GM21723 (cell line): ENCODE measurements at regions not wholly inside any gene's neighbourhood (a gene's known extent, or its start where the extent isn't known, plus 50 kb on each side); places are given as distances from the start of the nearest gene placed in this dataset.
"Not testable (repeated sequence)": the region's sequence is repeated elsewhere in the genome, so short reads cannot be mapped to it uniquely, and the experiment has no call there.

Experiments
- ATAC-seq: cut with Tn5 transposase; IDR thresholded peaks from one replicate; pipeline ENCODE4 v1.9.1; 2021; ENCODE audit warnings: mild to moderate bottlenecking, moderate library complexity; ENCODE audit not compliant: unreplicated experiment

DNA sequence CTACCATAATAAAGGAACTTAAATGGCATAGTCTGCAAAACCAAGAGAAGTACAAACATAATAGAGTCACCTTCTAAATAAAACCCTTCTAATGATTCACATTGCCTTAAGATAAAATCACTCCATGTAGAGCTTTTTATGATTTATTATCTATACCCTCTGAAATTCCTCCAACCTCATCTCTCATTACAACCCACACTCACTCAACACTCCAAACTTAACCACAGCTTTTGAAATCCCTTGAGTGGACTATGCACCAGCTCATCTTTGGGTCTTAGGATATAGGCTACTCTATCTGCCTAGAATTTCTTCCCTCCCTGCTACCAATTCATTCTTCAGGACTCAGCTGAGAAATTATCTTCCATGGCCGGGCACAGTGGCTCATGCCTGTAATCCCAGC, 122.5 kb downstream of the CETN3 start:
- ATAC-seq = no peak

DNA sequence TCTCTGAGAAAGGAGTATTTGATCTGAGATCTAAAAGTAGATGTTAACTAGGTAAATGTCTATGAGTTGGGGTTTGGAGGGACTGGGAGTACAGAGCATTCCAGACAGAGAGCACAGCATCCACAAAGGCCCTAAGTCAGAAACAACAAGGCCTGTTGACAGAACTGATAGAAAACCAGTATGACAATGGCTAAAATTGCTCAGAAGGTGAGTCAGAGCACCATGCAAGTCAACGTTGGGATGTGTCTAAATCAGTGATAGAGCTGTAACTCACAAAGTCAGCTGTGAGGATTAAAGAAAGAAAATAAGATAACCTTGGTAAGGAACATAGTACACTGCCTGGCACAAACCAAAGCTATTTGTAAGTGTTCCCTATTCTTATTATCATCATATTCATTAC, 124.0 kb downstream of the CETN3 start:
- no peak for ATAC-seq

DNA sequence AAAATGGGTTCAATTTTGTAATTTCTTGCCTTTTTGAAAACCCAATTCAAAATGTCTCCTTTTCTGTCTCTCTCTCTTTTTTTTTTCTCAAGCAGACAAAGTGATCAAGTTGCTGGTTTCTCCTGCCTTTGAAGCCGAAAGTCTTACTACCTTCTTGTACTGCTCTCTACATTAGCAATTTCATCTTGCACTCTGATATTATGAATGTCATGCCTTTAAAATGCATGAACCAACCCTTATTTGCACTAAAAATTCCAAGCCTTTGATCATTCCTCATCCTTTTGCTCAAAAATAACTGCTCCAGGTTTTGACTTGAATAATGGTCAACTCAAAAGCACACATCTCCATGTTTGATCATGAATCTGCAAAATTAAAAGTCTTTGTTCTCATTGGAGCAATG, 125.2 kb downstream of the CETN3 start:
- ATAC-seq = no peak

DNA sequence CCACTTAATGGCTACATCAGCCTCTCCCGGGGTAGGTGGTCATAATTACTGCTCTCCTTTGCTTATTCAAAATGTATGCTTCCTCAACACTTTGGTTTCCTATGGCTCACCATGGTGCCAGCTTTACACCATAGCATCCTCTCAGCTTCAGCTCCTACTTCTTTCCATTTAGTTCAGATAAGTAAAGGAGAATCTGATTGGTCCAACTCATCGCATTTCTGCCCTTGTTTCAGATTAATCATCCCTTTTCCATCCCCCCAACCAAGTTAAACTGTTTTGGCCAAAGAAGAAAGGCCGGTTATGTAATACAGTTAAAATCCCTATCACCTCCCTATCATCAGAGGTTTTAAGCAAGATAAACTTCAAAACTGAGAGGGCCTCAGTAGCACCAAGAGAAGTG, 130.5 kb downstream of the CETN3 start:
- no peak for ATAC-seq

DNA sequence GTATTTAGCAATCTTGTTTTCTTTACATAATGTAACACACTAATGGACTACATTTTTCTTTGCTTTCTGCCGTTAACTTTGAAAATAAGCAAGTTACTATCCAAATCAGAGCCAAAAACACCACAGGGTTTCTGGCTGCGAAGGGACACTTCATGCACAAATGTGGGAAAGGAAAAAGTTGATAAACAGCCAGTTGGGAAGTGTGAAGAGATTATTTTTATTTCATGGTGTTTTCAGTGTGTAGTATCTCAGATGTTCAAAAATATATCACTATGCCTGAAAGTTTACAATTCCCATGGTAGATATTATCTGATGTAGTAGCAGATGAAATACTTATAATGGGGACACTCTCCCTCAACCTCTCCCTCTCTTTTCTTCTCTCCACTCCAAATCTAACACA, 135.3 kb downstream of the CETN3 start:
- ATAC-seq = no peak

DNA sequence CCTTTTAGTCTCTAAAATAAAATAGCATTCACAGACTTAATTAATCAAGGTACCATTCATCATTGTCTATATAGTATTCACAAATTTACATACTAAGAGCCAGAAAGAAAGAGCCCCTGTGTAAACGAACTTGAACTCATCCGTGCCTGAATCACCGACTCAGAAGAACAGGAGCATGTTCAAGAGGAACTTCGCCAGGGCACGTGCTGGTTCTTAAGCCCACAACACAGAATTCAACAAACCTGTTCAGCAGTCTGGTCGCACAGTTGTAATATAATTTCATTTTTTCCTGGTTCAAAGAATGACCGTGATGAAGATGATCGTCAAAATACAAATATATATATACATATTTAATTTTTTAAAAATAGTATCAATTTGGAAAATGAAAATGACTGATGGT, 141.9 kb downstream of the CETN3 start:
- no peak for ATAC-seq

DNA sequence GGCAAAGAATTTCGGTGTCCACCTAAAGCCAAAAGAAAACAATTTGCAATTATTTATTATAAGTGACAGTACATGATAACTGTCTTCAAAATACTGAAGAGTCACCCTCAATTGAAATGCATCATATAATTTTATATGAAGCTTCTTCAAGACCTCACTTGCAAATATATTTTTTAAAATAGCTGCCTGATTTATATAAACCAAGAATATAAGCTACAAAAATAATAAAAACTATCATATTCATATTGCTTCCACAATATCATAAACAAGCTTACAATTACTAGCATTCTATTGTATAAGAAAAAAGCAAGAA, 144.1 kb downstream of the CETN3 start:
- no peak for ATAC-seq

DNA sequence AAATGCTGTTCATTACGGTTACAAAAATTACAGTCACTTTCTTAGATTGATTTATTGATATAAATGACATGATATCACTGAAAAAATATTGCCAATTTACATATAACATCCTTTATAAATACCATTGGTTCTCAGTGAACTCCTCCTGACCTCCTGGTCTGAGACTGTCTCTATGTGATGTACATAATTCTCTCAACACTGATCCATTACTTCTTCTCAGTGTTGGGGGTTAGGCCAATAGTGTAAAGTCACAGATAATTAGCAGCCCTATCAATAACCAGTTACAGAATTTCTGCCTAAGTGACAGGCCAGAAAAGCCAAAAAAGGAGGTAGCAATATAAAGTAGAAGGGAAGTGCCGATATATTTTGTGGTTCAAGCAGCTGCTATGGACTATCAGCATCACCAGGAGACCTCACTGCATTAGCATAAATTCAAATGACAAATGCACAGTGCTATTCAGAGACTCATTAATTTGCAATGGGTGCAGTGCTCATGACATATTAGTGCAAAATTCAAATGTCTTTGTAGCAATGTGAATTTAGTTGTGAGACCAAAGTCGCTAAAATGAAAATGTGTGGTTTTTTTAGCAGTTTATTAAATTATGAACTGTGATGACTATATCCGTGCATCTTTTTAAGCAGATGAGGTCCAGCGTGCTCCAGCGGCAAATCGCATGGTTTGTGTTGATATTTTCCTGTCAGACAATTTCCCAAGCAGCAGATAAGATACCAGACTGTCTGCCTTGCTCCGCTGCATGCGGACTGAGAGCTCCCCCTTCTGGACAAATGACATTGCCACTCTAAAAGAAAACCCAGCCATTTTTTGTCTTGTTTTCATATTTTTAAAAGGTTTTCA, 144.6 kb downstream of the CETN3 start:
- peak; percentile 76 for ATAC-seq

DNA sequence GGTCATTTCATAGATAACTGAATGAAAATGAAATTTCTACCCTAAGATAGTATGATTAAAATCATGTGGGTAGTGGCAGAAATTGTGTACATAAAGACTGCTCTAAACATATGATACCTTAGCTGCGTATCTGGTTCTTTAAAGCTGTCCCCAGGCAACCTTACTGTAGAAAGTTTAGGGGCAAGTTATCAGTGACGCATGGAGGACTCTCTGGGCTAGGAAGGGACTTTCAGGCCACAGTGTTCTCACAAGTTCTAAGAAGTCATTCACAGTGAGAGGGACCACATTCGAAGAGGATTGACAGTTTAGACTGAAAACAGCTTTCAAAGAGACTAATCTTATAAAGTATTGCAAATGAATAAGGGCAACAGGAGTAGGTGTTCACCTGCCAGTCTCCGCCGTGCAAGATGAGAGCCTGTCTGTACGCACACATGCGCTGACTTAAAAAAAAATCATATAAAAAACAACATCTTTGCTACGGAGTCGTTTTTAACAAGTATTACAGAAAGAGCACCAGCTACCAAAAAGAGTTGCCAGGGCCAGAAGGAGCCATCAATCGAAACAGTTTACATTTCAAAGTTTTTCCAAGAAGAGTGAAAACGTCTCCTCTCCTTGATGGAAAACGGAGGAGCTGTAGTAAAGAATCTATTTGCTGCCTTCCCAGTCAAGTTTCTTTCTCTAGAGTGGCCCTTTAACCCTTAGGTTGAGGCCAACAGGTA, 146.3 kb downstream of the CETN3 start:
- no peak for ATAC-seq

DNA sequence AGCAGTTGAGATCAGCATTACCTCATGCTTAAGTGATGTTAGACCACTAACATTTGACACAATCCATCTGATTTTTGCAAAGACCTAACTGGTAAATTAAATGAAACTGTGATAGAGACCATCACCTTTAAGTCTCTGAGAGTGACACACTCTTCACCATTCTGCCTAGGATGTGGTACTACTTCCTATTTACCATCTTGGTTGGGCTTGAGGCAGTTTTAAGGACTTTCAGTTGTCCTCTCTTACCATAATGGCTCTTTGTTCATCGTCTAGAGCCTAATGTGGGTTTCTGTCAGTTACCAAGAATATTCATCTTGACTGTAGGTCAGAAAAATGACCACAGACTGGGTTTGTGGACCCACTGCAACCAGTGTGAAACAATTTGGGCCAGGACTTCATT, 158.1 kb downstream of the CETN3 start:
- no peak for ATAC-seq

DNA sequence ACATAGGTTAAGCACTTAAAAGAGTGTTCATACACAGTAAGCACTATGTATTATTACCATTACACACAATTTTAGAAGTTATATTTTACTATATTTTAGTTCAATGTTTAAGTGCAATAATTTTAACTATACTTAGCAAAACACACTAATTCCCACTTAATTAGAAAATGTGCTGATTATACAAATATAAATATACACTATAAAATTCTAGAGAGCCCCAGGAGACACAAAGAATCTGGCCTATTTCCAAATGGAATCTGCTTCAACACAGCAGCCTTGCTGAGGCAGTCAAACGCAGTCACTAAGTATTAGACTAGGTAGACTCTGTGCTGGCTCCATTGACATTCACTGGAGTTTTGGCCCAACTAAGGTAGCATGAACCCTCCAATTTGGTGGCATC, 160.9 kb downstream of the CETN3 start:
- ATAC-seq = no peak

DNA sequence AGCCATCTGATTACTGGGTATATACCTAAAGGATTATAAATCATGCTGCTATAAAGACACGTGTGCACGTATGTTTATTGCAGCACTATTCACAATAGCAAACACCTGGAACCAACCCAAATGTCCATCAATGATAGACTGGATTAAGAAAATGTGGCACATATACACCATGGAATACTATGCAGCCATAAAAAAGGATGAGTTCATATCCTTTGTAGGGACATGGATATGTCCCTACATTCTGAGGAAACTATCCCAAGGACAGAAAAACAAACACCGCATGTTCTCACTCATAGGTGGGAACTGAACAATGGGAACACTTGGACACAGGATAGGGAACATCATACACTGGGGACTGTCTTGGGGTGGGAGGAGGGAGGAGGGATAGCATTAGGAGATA, 165.7 kb downstream of the CETN3 start:
- ATAC-seq = not testable (repeated sequence)

DNA sequence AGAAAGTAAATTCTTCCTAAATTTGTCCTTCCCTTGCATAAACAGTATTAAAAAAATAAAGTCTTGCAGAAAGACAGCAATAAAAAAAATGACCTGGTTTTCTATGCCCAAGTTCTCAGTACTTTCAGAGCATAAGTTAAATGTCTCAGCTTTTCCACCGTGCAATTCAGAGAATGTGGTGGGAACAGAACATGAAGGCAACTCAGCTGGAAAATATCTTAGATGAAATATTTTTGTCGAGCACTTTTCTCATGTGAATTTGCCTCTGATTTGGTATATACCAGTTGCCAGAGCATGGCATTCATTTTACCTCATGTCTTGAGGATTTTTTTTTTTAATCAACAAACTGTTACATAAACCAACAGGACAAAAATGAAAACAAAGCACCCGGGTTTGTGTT, 176.1 kb downstream of the CETN3 start:
- no peak for ATAC-seq

DNA sequence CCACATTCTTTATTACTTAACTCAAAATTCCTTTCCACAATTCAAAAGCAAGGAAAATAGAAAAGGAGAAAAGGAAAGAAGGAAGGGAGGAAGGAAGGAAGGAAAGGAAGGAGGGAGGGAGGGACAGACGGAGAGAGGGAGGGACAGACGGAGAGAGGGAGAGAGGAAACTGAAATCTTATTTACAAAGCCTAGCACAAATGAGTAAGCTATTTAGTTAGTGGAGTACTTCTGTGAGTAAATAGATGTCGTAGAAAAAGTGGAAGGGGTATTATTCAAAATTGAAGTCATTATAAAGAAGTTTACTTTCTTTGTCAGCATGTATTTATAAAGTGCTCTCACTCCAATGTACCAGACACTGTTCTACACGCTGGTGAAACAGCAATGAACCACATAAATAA, 177.9 kb downstream of the CETN3 start:
- ATAC-seq = no peak

DNA sequence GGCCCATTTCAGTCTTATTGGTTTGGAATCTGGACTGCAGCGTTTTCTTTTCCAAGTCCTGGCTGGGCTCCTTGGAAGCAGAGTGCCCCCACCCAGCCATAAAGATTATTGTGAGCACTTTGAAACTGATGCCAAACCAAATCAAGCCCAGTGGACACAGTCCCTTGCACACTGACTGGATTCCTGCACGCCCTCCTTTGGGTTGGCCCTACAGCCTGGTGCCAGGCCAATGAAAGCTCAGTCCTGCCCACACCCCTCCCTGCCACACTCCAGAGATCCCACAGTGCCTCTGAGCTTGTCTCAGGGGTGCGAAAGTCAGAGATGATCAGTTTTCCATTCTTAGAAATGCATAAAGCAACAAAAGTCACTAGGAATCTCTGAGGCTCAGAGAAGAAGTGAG, 181.9 kb downstream of the CETN3 start:
- no peak for ATAC-seq

DNA sequence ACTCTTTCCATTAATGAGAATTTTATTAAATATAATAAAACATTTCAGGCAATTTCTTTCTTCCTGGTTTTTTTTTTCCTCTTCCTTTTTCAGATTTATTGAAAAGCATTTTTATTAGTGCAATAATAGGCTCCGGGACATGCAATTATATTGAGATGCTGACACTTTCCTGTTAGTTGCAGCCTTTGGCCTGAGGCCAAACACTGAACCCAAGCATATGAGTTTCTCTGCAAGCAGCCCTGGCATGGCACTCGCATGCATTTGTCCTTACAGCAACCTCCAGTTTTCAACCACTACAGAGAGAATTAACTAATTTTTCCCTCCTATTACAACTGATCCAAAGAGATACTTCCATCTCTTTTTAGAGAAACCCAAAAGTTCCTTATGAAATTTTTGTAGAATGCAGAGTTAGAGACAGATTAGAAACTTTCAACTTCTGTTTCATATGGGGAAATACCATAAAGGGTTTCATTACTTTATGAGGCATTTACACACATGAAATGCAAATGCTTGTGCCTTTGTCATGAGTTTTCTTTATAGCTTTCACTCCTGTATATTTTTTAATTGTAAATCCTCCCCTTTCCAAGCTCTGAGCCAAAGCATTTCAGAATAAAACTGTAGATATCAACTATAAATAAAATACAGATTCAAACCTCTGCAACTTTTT, 183.0 kb downstream of the CETN3 start:
- ATAC-seq = no peak

DNA sequence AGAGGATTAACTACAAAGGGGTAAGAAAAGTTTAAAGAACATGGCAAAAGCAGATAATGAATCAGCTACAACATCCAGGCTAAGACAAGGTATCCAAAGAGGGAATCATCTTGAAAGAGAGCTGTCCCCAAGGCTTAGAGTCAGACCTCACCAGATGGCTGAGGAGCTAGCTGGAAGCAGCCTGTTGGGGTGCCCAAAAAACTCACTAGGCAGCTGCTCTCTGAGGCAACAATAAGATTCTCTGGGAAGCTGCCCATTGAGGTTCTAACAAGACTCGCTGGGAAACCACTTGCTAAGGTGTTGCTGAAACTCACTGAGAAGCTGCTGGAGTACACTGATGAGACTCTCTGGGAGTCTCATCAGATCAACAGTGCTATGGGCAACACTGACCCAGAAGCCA, 185.2 kb downstream of the CETN3 start:
- ATAC-seq = no peak

DNA sequence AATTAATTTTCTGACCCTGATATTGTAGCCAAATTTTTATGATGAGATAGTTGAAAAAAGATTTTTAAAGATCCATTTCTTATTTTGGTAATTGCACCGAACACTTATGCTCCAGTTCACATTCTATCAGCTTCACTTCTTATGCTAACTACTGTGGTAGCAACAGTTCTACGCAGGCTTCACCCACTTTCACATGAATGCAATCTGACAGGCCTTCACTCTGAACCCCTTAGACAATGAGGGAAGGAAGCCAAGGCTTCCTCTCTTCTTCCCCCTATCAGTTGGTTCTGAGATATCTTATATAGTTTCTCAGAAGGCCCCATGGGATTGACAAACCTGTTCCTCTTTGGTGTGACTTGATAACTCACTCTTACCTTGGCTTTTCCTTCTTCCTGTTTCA, 185.8 kb downstream of the CETN3 start:
- no peak for ATAC-seq

DNA sequence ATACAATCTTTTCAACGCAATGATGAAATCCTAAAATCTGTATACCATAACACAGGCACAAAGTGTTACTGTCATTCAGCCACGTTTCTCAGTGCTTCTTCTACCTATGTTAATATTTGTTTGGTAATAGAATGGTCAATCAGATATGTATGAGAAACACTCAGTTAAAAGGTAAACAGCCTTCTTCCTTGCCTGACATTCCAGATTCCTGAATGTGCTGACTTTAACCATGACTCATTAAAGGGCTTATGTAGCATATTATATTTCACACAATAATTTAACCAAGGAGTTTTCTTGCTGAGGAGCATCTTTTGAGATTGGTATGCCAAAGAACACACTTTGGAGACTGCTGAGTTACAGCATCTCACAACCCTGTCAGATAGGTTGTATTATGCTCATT, 187.6 kb downstream of the CETN3 start:
- no peak for ATAC-seq

DNA sequence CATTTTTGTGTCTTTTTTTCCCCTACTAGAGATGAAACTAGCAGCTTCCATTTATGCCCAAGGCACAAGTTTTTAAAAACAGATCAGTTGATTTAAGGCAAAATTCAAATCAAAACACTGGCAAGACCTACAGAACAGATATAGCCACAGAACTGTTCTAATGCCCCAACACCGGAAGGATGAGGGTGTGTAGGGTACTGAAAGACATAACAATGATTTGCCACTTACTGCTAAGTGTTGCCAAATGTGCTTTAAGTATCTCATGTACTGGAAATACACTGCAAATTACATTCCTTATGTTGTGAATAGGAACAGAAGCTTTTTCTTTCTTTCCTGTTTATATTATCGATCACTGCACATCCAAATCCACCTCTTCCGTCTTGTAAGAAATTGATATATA, 189.0 kb downstream of the CETN3 start:
- ATAC-seq = no peak

DNA sequence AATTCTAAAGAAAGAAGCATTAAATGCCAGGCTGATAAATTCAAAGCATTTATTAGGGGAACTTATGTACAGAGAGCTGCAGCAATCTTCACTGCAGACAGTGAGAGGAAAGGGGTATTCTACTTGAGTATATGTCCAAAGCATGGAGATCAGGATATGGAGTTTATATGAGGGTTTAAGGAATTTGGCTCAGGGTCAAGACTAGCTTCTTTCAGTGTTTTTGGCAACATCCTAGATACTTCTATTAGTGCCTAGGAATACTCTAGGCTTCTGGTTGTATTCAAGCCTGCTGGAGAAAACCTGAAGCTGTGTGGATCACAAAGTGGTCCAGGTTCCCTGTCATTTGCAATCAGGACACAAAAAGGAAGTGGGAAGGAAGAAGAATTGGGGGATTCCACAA, 194.6 kb downstream of the CETN3 start:
- ATAC-seq = no peak

DNA sequence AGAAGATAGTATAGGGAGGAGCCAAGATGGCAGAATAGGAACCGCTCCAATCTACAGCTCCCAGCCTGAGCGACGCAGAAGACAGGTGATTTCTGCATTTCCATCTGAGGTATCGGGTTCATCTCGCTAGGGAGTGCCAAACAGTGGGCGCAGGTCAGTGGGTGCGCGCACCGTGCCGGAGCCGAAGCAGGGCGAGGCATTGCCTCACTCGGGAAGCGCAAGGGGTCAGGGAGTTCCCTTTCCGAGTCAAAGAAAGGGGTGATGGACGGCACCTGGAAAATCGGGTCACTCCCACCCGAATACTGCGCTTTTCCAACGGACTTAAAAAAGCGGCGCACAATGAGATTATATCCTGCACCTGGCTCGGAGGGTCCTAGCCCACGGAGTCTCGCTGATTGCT, 201.2 kb downstream of the CETN3 start:
- ATAC-seq = not testable (repeated sequence)
